ENCODE measurements at regions not wholly inside any gene's neighbourhood (a gene's known extent, or its start where the extent isn't known, plus 50 kb on each side); places are given as distances from the start of the nearest gene placed in this dataset.

DNA sequence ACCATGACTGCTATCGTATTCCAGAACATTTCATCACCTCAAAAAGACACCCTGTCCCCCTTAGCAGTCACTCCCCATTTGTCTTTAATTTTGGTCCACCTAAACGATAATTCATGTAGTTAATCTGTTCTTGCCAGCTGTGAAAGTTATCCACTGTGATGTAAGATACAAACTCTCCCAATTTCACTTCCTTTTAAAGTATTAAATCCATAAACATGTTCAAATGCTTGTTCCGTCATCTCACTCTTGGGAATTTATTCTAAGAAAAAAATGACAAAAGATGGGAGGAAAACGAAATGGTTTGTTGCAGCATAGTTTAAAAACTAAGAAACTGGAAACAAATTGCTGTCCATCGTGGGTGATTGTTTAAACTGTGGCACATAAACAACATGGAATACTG, 53.7 kb upstream of the IRF2 start:
- TF ChIP-seq, protein P1, sequence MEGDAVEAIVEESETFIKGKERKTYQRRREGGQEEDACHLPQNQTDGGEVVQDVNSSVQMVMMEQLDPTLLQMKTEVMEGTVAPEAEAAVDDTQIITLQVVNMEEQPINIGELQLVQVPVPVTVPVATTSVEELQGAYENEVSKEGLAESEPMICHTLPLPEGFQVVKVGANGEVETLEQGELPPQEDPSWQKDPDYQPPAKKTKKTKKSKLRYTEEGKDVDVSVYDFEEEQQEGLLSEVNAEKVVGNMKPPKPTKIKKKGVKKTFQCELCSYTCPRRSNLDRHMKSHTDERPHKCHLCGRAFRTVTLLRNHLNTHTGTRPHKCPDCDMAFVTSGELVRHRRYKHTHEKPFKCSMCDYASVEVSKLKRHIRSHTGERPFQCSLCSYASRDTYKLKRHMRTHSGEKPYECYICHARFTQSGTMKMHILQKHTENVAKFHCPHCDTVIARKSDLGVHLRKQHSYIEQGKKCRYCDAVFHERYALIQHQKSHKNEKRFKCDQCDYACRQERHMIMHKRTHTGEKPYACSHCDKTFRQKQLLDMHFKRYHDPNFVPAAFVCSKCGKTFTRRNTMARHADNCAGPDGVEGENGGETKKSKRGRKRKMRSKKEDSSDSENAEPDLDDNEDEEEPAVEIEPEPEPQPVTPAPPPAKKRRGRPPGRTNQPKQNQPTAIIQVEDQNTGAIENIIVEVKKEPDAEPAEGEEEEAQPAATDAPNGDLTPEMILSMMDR (IDR thresholded peaks at IDR 0.05; ENCODE audit: borderline replicate concordance, extremely low read depth, low read length, poor library complexity, severe bottlenecking), result no peak
- TF ChIP-seq EZH2 (IDR thresholded peaks at IDR 0.05; ENCODE audit: borderline replicate concordance, low read depth, low read length, severe bottlenecking), result no peak

Measured in DND-41 (cell line).